Natural killer cell treated with Interleukin-12 subunit alpha and Interleukin-12 subunit beta and Interleukin-15 and Interleukin-18, amount 100 ng/mL, for 72 hours (primary cell): ENCODE measurements at regions not wholly inside any gene's neighbourhood (a gene's known extent, or its start where the extent isn't known, plus 50 kb on each side); places are given as distances from the start of the nearest gene placed in this dataset.

Experiments
- ATAC-seq, 2 donors: fragments of 150-1000 bp; cut with Tn5 transposase in 1 of 2; sonication (Bioruptor Pico), chemical (Tn5 transposase) in 1 of 2; 2 replicates each; pipeline ENCODE4 v1.10.0; 2021
- DNase-seq: peaks from one replicate; pipeline ENCODE4 v3.0.0; 2022; ENCODE audit warnings: low spot score
- H3K27ac Mint-ChIP-seq, 2 donors: 1 replicate in 1 of 2; 2 replicates in 1 of 2; pipeline ENCODE4 v1.8.0; 2022; ENCODE audit warnings: mixed read lengths in 2 of 2, mild to moderate bottlenecking in 1 of 2, moderate library complexity in 1 of 2
- H3K27me3 Mint-ChIP-seq, 2 donors: 1 replicate in 1 of 2; 2 replicates in 1 of 2; pipeline ENCODE4 v1.8.0; 2022; ENCODE audit warnings: mixed read lengths in 2 of 2
- H3K36me3 Mint-ChIP-seq: one replicate; pipeline ENCODE4 v1.8.0; 2022; ENCODE audit warnings: mixed read lengths
- H3K4me1 Mint-ChIP-seq, 2 donors: 1 replicate in 1 of 2; 2 replicates in 1 of 2; pipeline ENCODE4 v1.8.0; 2022; ENCODE audit warnings: low read depth in 2 of 2, mixed read lengths in 2 of 2, mild to moderate bottlenecking in 1 of 2
- H3K4me3 Mint-ChIP-seq: one replicate; pipeline ENCODE4 v1.8.0; 2022; ENCODE audit warnings: mixed read lengths
- H3K9me3 Mint-ChIP-seq: 2 replicates; pipeline ENCODE4 v1.8.0; 2022; ENCODE audit warnings: mixed read lengths

- Mint-ChIP-seq H3K27ac (no peak overlapping the region), H3K27me3 (peaks cover 3 to 26% of the 10 kb centered on the region in 2 donors), H3K4me3 (no peak overlapping the region), H3K9me3 (no peaks in the 10 kb centered on the region), H3K4me1 (no peaks in the 10 kb centered on the region), H3K36me3 (no peaks in the 10 kb centered on the region)
- DNase-seq = no peak
- ATAC-seq = no peak
Observed at GRCh38 chr10:47224546-47225218, 75.3 kb upstream of the GDF10 start.

GRCh38 chr10:47225219-47225927, 74.6 kb upstream of the GDF10 start:
- peaks cover 5 to 26% of the 10 kb centered on the region in 2 donors for H3K27me3 Mint-ChIP-seq
- no peaks in the 10 kb centered on the region for H3K36me3 Mint-ChIP-seq
- DNase-seq = no peak
- ATAC-seq = no peak
- H3K27ac Mint-ChIP-seq = no peak overlapping the region
- no peak overlapping the region for H3K4me3 Mint-ChIP-seq
- H3K9me3 Mint-ChIP-seq = no peaks in the 10 kb centered on the region
- no peaks in the 10 kb centered on the region for H3K4me1 Mint-ChIP-seq

- DNase-seq (no peak), ATAC-seq (peak in 1 of 2 donors; percentile 3)
- H3K36me3 Mint-ChIP-seq = no peaks in the 10 kb centered on the region
- peaks cover 7 to 26% of the 10 kb centered on the region in 2 donors for H3K27me3 Mint-ChIP-seq
- H3K27ac Mint-ChIP-seq = no peak overlapping the region
- no peak overlapping the region for H3K4me3 Mint-ChIP-seq
- H3K4me1 Mint-ChIP-seq = no peaks in the 10 kb centered on the region
- no peaks in the 10 kb centered on the region for H3K9me3 Mint-ChIP-seq
Observed at GRCh38 chr10:47225928-47226645, 73.9 kb upstream of the GDF10 start.

DNA sequence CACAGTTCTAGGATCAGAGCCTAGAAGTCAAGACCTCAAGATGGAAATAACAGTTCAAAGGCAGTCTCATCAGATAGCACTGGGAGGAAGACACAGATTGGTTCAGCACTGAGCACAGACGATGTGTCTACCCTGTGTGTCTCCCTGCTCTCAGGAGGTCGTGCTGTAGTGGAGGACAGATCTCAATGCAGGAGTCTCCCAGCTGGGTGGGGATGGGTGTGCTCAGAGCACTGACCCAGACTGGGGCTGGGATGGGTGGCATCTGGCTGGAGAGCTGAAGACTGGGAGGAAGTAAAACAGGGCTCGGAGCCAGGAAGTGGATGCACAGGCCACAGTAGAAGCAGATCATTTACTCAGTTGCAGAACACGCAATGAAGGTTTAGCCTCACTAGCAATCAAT, 69.5 kb upstream of the GDF10 start:
- peak in 1 of 2 donors; percentile 25 for ATAC-seq
- Mint-ChIP-seq H3K27ac (no peak overlapping the region), H3K4me1 (no peaks in the 10 kb centered on the region), H3K27me3 (peaks cover 7 to 16% of the 10 kb centered on the region in 2 donors), H3K9me3 (no peaks in the 10 kb centered on the region), H3K36me3 (no peaks in the 10 kb centered on the region), H3K4me3 (no peak overlapping the region)
- no peak for DNase-seq

GRCh38 chr10:47230957-47231356, 69.0 kb upstream of the GDF10 start:
- Mint-ChIP-seq H3K27me3 (peaks cover 7 to 16% of the 10 kb centered on the region in 2 donors), H3K36me3 (no peaks in the 10 kb centered on the region), H3K9me3 (no peaks in the 10 kb centered on the region), H3K27ac (no peak overlapping the region), H3K4me1 (no peaks in the 10 kb centered on the region), H3K4me3 (no peak overlapping the region)
- ATAC-seq = no peak
- no peak for DNase-seq

DNA sequence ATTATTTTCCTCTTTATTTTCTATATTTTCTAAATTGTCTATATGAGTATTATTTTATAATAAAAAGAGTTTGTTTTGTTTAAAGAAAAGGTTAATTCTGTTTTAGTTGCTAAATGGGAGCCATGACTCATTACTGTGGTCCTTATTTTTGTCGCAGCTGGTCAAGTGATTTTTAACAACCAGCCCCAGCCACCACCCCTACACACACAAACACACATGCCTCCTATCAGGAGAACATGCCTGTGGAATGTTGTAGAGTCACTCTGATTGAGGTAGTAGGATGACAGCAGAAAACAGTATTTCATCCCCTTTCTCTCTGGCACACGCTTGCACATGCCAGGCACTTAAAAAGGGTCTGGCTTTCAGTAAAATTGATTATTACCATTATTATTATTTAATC, 68.6 kb upstream of the GDF10 start:
- Mint-ChIP-seq H3K9me3 (no peaks in the 10 kb centered on the region), H3K4me1 (no peaks in the 10 kb centered on the region), H3K27ac (no peak overlapping the region), H3K4me3 (no peak overlapping the region), H3K27me3 (peaks cover 7 to 16% of the 10 kb centered on the region in 2 donors), H3K36me3 (no peaks in the 10 kb centered on the region)
- ATAC-seq (no peak), DNase-seq (no peak)

DNA sequence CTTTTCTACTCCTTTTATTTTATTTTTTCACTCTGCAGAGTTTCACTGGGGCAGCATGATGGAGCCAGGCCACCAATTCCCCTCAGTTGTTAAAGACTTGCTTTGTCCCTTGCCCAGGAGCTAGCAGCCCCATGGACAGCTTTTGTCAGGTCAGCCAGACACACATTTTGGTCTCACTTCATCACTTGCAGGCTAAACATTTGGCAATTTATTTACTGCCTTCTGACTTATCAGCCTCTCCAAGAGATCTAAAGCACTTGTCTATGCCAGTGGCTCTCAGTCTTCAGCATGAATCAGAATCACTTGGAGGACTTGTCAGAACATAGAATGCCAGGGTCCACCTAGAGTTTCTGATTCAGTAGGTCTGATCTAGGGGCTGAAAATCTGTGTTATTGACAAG, 66.4 kb upstream of the GDF10 start:
- DNase-seq (no peak), ATAC-seq (no peak)
- Mint-ChIP-seq H3K36me3 (no peaks in the 10 kb centered on the region), H3K4me3 (no peak overlapping the region), H3K27ac (no peak overlapping the region), H3K4me1 (no peaks in the 10 kb centered on the region), H3K9me3 (no peaks in the 10 kb centered on the region), H3K27me3 (peaks cover 4 to 6% of the 10 kb centered on the region in 2 donors)

DNA sequence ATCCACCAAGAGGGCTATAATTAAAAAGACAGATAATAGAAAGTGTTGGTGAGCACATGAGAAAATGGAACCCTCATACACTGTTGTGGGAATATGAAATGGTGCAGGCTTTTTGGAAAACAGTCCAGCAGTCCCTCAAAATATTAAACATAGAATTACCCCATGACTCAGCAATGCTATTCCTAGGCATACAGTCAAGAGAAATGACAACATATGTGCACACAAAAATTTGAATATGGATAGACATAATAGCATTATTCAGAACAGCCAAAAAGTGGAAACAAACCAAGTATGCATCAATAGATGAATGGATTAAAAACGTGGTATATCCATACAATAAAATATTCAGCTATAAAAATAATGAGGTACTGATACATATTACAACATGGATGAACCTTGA, 64.5 kb upstream of the GDF10 start:
- H3K4me3 Mint-ChIP-seq = no peak overlapping the region
- no peak for ATAC-seq

DNA sequence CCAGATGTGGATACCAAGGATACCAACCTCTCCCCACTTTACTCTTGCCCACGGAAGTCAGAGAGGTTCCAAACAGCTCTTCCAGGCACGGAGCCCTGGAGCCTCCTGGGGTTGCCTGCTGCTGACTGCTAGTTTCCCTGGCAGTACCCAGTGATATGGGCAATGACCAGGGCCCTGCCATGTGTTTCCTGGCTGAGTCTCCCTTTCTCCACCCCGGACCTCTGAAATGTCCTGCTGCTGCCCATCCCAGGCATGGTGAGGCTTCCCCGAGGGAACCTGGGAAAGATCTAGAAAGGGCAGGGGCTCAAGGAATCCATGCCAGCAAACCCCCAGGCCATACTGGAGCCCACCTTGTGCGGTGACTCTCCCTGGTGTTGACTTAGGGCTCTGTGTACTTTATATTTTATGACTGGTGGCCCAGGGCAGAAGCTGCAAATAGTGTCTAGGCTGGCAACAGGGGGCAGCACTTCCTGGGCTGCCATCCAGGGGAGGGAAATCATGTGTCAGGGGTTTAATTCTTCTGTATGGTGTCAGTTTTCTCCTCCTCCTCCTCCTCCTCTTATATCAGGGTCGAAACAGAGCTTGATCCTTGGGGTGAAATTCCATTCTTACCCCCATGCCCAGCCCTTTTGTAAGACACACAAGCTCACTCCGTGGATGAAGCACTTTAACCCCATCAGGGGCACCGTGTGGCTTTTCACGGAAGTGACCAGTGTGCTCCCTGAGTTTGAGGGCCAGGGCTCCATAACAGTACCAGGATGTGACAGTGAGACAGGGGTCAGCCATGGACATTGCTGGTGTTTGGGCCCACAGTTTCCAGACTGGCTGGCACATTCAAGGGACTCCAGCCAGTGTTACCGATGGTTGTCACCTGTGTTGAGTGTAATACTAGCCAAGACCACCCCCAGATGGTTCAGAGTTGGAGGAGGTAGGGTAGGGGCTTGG, 62.4 kb upstream of the GDF10 start:
- no peaks in the 10 kb centered on the region for H3K36me3 Mint-ChIP-seq
- ATAC-seq (no peak), DNase-seq (no peak)
- H3K9me3 Mint-ChIP-seq = no peaks in the 10 kb centered on the region
- H3K27ac Mint-ChIP-seq = no peak overlapping the region
- H3K4me3 Mint-ChIP-seq = no peak overlapping the region
- no peaks in the 10 kb centered on the region for H3K27me3 Mint-ChIP-seq
- no peaks in the 10 kb centered on the region for H3K4me1 Mint-ChIP-seq

More for the DNA sequence above, 64.5 kb upstream of the GDF10 start:
- Mint-ChIP-seq H3K4me1 (no peaks in the 10 kb centered on the region), H3K9me3 (no peaks in the 10 kb centered on the region), H3K36me3 (no peaks in the 10 kb centered on the region), H3K27me3 (peaks cover 0 to 1% of the 10 kb centered on the region in 2 donors), H3K27ac (no peak overlapping the region)
- no peak for DNase-seq

- no peaks in the 10 kb centered on the region for H3K36me3 Mint-ChIP-seq
- ATAC-seq = no peak
- no peaks in the 10 kb centered on the region for H3K4me1 Mint-ChIP-seq
- H3K27ac Mint-ChIP-seq = no peak overlapping the region
- no peak for DNase-seq
- H3K4me3 Mint-ChIP-seq = no peak overlapping the region
- H3K27me3 Mint-ChIP-seq = no peaks in the 10 kb centered on the region
- H3K9me3 Mint-ChIP-seq = no peaks in the 10 kb centered on the region
Observed at GRCh38 chr10:47238331-47239095, 61.5 kb upstream of the GDF10 start.

GRCh38 chr10:47239211-47239610, 60.8 kb upstream of the GDF10 start:
- no peak for DNase-seq
- no peak overlapping the region for H3K4me3 Mint-ChIP-seq
- no peaks in the 10 kb centered on the region for H3K4me1 Mint-ChIP-seq
- no peaks in the 10 kb centered on the region for H3K36me3 Mint-ChIP-seq
- H3K9me3 Mint-ChIP-seq = no peaks in the 10 kb centered on the region
- no peak overlapping the region for H3K27ac Mint-ChIP-seq
- no peak for ATAC-seq
- H3K27me3 Mint-ChIP-seq = no peaks in the 10 kb centered on the region

- Mint-ChIP-seq H3K9me3 (no peaks in the 10 kb centered on the region), H3K36me3 (no peaks in the 10 kb centered on the region), H3K4me1 (no peaks in the 10 kb centered on the region), H3K27ac (no peak overlapping the region), H3K27me3 (no peaks in the 10 kb centered on the region), H3K4me3 (no peak overlapping the region)
- DNase-seq (no peak), ATAC-seq (no peak)
Observed at GRCh38 chr10:47240173-47240572, 59.8 kb upstream of the GDF10 start.

DNA sequence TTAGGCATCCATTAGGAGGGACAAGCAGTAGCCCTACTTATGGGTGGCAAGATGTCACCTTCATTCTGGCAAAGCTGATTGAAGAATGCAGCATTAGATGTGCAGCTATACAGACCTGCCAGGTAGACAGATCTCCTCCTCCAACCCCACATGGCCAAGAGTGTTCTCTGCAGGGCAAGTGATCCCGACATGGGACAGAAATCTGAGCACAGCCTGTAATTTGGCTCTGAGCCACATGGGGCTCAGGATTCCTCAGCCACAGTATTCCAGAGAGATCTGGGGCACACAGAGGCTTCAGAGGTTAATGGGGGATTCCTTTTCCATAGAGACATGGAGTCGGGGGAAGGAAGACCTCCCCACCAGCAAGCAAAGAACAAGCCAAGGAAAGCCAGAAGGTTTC, 58.7 kb upstream of the GDF10 start:
- Mint-ChIP-seq H3K4me1 (no peaks in the 10 kb centered on the region), H3K27ac (no peak overlapping the region), H3K4me3 (no peak overlapping the region)

More for the DNA sequence above, 58.7 kb upstream of the GDF10 start:
- Mint-ChIP-seq H3K9me3 (no peaks in the 10 kb centered on the region), H3K36me3 (no peaks in the 10 kb centered on the region), H3K27me3 (no peaks in the 10 kb centered on the region)
- ATAC-seq (no peak), DNase-seq (no peak)
